ENCODE measurements at regions not wholly inside any gene's neighbourhood (a gene's known extent, or its start where the extent isn't known, plus 50 kb on each side); places are given as distances from the start of the nearest gene placed in this dataset.
"Not testable (repeated sequence)": the region's sequence is repeated elsewhere in the genome, so short reads cannot be mapped to it uniquely, and the experiment has no call there.

DNA sequence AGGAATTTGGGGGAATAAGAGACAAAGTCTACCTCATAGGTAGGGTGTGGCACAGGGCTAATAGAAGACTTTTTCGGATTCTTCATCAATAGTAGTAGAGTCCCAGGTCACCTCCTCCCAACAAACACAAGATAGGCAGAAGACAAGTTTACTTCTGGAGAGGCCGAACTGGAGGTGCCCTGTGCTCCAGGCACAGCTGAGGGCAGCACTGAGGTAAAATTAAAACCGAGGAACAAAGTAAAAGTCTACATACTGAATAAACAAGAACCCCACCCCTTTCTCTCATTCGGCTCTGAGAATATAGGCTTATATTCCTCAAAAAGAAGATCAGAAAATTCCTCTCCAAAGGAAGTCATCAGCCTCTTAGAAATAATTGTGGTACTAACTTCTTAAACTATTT is 161.5 kb downstream of the SEC23A start:
- no peaks in the 10 kb centered on the region for H3K9me3 Mint-ChIP-seq
- no peaks in the 10 kb centered on the region for H3K4me1 Mint-ChIP-seq (ENCODE audit: low read depth)
- H3K27ac Mint-ChIP-seq = no peak overlapping the region
- DNase-seq (ENCODE audit: low spot score) = no peak
- no peak overlapping the region for H3K4me3 Mint-ChIP-seq
- peaks cover 3% of the 10 kb centered on the region for H3K27me3 Mint-ChIP-seq (ENCODE audit: insufficient read depth)
- intact Hi-C loops (cut with micrococcal nuclease) = no loop called here
- no peaks in the 10 kb centered on the region for H3K36me3 Mint-ChIP-seq (ENCODE audit: low read depth)

DNA sequence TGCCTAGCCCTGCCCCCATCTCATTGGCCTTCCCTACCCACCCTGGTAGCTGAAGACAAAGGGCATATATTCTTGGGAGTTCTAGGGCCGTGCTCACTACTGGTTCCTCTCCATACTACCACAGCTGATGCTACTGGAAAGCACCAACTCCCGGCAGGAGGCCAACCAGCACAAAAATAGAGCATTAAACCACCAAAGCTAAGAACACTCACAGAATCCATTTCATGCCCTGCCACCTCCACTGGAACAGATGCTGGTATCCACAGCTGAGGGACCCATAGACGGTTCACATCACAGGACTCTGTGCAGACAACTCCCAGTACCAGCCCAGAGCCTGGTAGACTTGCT is 170.4 kb downstream of the SEC23A start:
- H3K4me1 Mint-ChIP-seq (ENCODE audit: low read depth); H3K27me3 Mint-ChIP-seq (ENCODE audit: insufficient read depth); DNase-seq (ENCODE audit: low spot score); H3K9me3 Mint-ChIP-seq; intact Hi-C loops (cut with micrococcal nuclease); H3K27ac Mint-ChIP-seq; H3K36me3 Mint-ChIP-seq (ENCODE audit: low read depth); H3K4me3 Mint-ChIP-seq: not testable (repeated sequence)

DNA sequence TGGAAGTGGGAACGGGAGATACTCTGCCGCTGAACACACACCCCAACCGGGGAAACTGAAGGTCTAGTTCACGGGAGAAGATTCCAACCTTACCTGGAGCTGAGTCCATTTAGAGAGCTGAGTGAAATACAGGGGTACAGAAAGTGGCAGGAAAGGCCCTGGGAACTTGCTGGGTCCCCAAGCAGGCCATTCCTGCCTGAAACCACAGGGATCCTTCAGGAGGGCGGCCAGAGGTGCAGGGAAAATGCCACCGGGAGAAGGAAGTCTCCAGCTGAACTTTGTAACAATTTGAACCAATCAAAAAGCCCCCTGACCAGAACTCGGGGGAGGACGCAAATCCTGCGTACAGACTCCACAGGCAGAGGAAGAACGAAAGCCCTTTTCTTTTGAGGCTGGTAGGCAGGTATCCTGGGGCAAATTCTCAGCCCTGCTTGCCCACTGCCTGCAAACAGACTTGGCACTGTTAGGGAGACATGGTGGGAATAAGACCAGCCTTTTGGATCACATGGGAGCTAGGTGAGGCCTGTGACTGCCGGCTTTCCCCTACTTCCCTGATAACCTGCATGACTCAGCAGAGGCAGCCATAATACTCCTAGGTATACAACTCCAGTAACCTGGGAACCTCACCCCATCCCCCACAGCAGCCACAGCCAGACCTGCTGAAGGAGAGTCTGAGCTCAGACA is 170.9 kb downstream of the SEC23A start:
- no peak for DNase-seq (ENCODE audit: low spot score)
- no peak overlapping the region for H3K27ac Mint-ChIP-seq
- H3K36me3 Mint-ChIP-seq (ENCODE audit: low read depth) = no peaks in the 10 kb centered on the region
- H3K27me3 Mint-ChIP-seq (ENCODE audit: insufficient read depth) = peaks cover 5% of the 10 kb centered on the region
- no peak overlapping the region for H3K4me3 Mint-ChIP-seq
- H3K9me3 Mint-ChIP-seq = no peaks in the 10 kb centered on the region
- no peaks in the 10 kb centered on the region for H3K4me1 Mint-ChIP-seq (ENCODE audit: low read depth)
- intact Hi-C loops (cut with micrococcal nuclease) = no loop called here

DNA sequence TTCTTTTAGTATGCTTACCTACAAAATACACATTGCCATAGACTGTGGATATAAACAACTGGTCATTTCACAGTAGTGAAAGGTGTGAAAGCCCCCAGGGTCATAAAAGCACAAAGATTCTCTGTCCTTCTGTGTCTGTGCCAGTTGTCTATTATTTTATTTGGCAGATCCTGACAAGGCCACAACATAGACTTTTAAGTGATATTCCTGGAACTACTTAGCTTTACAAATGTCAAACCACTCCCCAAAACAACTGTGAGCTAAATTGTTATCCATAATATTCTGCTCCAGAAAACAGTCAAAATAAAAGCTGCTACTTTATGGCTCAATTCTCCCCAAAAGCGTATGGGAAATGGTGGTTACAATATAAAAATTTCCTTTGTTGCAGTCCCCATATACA is 172.1 kb downstream of the SEC23A start:
- H3K9me3 Mint-ChIP-seq = no peaks in the 10 kb centered on the region
- no peaks in the 10 kb centered on the region for H3K4me1 Mint-ChIP-seq (ENCODE audit: low read depth)
- H3K27me3 Mint-ChIP-seq (ENCODE audit: insufficient read depth) = peaks cover 2% of the 10 kb centered on the region
- no peaks in the 10 kb centered on the region for H3K36me3 Mint-ChIP-seq (ENCODE audit: low read depth)
- intact Hi-C loops (cut with micrococcal nuclease) = no loop called here
- H3K27ac Mint-ChIP-seq = no peak overlapping the region
- DNase-seq (ENCODE audit: low spot score) = no peak
- no peak overlapping the region for H3K4me3 Mint-ChIP-seq

DNA sequence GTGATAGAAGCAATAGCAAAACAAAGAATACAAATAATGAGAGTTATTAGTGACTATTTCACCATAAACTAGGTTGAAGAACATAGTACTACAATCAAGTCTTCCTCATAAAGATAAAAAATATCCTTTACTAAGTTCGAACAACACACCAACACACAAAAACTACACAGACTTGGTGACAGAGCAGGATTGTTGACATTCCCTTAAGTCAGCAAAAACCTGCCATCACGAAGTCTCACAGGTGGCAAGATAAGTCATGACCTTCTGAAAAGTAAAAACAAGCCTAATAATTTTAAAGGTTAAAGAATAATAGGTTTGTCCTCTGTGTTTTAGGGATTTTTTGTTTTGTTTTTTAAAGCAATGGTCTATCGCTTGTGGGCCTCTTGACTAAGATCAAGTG is 173.0 kb downstream of the SEC23A start:
- H3K4me1 Mint-ChIP-seq (ENCODE audit: low read depth) = no peaks in the 10 kb centered on the region
- no peaks in the 10 kb centered on the region for H3K9me3 Mint-ChIP-seq
- peaks cover 2% of the 10 kb centered on the region for H3K27me3 Mint-ChIP-seq (ENCODE audit: insufficient read depth)
- no peaks in the 10 kb centered on the region for H3K36me3 Mint-ChIP-seq (ENCODE audit: low read depth)
- DNase-seq (ENCODE audit: low spot score) = no peak
- H3K27ac Mint-ChIP-seq = no peak overlapping the region
- intact Hi-C loops (cut with micrococcal nuclease) = no loop called here
- no peak overlapping the region for H3K4me3 Mint-ChIP-seq

DNA sequence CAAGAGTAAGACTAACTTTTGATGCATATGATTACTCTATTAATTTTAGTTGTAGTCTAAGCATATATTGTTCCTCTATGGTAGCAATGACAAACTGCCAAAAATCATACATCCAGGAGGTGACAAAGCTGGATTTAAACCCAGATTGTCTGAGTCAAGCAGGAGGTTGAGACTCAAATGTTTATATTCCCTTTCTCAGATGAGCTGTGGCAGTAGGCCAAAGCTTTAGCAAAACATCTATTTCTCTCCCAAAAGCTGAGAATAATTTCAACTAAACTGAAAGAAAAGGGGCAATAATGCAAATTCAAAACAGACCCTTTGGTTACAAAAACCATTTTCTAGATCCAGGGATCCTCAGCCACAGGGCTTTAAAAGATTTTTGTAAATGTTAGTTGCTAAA is 173.6 kb downstream of the SEC23A start:
- Mint-ChIP-seq H3K9me3 (no peaks in the 10 kb centered on the region), H3K36me3 (ENCODE audit: low read depth) (no peaks in the 10 kb centered on the region), H3K4me3 (no peak overlapping the region), H3K27me3 (ENCODE audit: insufficient read depth) (peaks cover 2% of the 10 kb centered on the region), H3K27ac (no peak overlapping the region), H3K4me1 (ENCODE audit: low read depth) (no peaks in the 10 kb centered on the region)
- no peak for DNase-seq (ENCODE audit: low spot score)
- intact Hi-C loops (cut with micrococcal nuclease) = no loop called here

DNA sequence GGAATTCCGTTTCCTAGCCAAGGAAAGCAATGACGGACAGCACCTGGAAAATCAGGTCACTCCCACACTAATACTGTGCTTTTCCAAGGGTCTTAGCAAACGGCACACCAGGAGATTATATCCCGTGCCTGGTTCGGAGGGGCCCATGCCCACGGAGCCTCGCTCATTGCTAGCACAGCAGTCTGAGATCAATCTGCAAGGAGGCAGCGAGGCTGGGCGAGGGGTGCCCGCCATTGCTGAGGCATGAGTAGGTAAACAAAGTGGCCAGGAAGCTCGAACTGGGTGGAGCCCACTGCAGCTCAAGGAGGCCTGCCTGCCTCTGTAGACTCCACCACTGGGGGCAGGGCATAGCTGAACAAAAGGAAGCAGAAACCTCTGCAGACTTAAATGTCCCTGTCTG is 181.1 kb downstream of the SEC23A start:
- not testable (repeated sequence) for H3K9me3 Mint-ChIP-seq; DNase-seq (ENCODE audit: low spot score); H3K36me3 Mint-ChIP-seq (ENCODE audit: low read depth); H3K27ac Mint-ChIP-seq; H3K27me3 Mint-ChIP-seq (ENCODE audit: insufficient read depth); H3K4me3 Mint-ChIP-seq; H3K4me1 Mint-ChIP-seq (ENCODE audit: low read depth)
- intact Hi-C loops (cut with micrococcal nuclease) = loop anchor here (2.0 kb wide), 1 partner anchor 33 kb away; no protein-coding TSS in a partner anchor

DNA sequence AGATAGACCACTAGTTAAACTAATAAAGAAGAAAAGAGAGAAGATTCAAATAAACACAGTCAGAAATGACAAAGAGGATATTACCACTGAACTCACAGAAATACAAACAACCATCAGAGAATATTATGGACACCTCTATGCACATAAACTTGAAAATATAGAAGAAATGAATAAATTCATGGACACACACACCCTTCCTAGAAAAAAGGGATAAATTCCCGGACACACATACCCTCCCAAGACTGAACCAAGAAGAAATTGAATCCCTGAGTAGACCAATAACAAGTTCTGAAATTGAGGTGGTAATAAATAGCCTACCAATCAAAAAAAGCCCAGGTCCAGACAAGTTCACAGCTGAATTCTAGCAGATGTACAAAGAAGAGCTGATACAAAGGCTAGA is 187.9 kb downstream of the SEC23A start:
- H3K27me3 Mint-ChIP-seq (ENCODE audit: insufficient read depth) = peaks cover 2% of the 10 kb centered on the region
- DNase-seq (ENCODE audit: low spot score) = no peak
- intact Hi-C loops (cut with micrococcal nuclease) = no loop called here
- no peaks in the 10 kb centered on the region for H3K4me1 Mint-ChIP-seq (ENCODE audit: low read depth)
- H3K4me3 Mint-ChIP-seq = no peak overlapping the region
- no peak overlapping the region for H3K27ac Mint-ChIP-seq
- no peaks in the 10 kb centered on the region for H3K36me3 Mint-ChIP-seq (ENCODE audit: low read depth)
- H3K9me3 Mint-ChIP-seq = no peaks in the 10 kb centered on the region

DNA sequence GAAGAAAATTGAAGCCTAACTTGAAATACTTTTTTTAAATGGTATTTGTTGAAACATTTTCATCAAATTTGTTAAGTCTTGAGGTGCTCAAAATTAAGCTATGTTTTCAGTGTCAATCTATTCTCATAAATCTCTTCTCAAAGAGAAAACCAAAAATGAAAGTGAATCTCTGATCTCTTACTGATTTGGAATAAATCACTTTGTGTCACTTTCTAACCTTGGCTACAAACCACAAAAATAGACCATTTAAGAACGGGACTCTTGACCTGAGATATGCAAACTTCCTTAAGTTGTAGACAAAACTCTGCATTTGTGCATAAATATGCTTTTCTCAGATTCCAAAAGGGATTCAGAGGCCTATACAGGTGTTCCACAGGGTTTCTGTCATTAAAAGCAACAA is 192.9 kb downstream of the SEC23A start:
- intact Hi-C loops (cut with micrococcal nuclease) = no loop called here
- H3K27me3 Mint-ChIP-seq (ENCODE audit: insufficient read depth) = peaks cover 4% of the 10 kb centered on the region
- DNase-seq (ENCODE audit: low spot score) = no peak
- H3K4me1 Mint-ChIP-seq (ENCODE audit: low read depth) = no peaks in the 10 kb centered on the region
- no peak overlapping the region for H3K27ac Mint-ChIP-seq
- no peaks in the 10 kb centered on the region for H3K9me3 Mint-ChIP-seq
- no peak overlapping the region for H3K4me3 Mint-ChIP-seq
- H3K36me3 Mint-ChIP-seq (ENCODE audit: low read depth) = no peaks in the 10 kb centered on the region

DNA sequence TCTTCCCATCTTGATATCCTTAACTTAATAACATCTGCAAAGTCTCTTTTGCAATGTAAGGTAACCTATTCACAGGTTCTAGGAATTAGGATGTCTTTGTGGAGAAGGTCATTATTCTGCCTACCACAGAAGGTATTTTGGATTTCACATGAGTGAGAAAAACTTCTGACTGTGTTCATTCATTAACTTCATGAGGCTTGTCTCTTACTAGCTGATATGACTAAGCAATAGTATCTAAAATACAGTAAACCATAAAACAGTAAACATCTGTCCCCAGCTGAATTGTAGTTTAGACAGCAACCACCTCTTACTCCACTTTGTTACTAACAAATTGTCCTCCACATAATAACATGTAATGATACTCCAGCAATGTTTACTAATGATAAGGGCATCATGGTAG is 198.1 kb downstream of the SEC23A start:
- no peaks in the 10 kb centered on the region for H3K9me3 Mint-ChIP-seq
- H3K27me3 Mint-ChIP-seq (ENCODE audit: insufficient read depth) = peaks cover 8% of the 10 kb centered on the region
- H3K4me3 Mint-ChIP-seq = no peak overlapping the region
- no peak overlapping the region for H3K27ac Mint-ChIP-seq
- intact Hi-C loops (cut with micrococcal nuclease) = no loop called here
- no peak for DNase-seq (ENCODE audit: low spot score)
- no peaks in the 10 kb centered on the region for H3K4me1 Mint-ChIP-seq (ENCODE audit: low read depth)
- no peaks in the 10 kb centered on the region for H3K36me3 Mint-ChIP-seq (ENCODE audit: low read depth)

DNA sequence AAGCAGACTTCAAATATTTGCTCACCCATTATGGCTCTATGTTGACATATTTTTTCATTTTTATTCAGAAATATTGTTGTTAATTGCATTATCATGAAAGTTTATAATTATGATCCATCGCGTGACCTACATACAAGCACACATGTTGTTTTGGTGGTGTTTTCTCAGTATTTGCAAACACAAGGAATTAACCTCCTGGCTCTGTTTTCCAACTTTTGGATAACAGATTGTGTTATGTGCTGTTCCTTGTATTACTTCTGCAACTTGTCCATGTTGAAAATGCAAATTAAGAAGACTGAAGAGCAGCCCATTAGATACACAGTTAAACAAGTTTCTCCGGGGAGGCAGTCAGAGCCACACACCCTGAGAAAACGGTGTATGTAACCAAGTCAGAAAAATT is 201.2 kb downstream of the SEC23A start:
- H3K27ac Mint-ChIP-seq = no peak overlapping the region
- no peaks in the 10 kb centered on the region for H3K36me3 Mint-ChIP-seq (ENCODE audit: low read depth)
- no peaks in the 10 kb centered on the region for H3K4me1 Mint-ChIP-seq (ENCODE audit: low read depth)
- H3K4me3 Mint-ChIP-seq = no peak overlapping the region
- H3K27me3 Mint-ChIP-seq (ENCODE audit: insufficient read depth) = peaks cover 8% of the 10 kb centered on the region
- H3K9me3 Mint-ChIP-seq = no peaks in the 10 kb centered on the region
- no peak for DNase-seq (ENCODE audit: low spot score)
- intact Hi-C loops (cut with micrococcal nuclease) = no loop called here

DNA sequence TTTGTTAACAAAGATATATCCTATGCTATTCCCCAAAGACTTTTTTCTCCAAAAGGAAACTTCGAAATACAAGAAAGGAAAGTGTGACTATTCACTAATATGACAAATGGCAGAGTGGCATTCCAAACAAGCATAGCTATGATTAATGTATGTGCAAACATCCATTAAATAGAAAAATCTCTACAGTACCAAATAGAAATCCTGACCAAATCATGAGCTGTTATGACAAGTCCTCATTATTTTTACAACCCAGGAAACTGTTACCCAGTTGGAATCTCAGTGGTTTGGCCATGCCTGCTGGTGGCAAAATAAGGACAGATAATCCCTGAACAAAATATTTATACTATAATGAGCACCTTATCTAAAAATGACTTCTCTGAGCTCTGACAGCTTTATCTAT is 202.1 kb downstream of the SEC23A start:
- Mint-ChIP-seq H3K4me3 (no peak overlapping the region), H3K9me3 (no peaks in the 10 kb centered on the region), H3K27ac (no peak overlapping the region), H3K4me1 (ENCODE audit: low read depth) (no peaks in the 10 kb centered on the region), H3K36me3 (ENCODE audit: low read depth) (no peaks in the 10 kb centered on the region), H3K27me3 (ENCODE audit: insufficient read depth) (peaks cover 6% of the 10 kb centered on the region)
- intact Hi-C loops (cut with micrococcal nuclease) = no loop called here
- no peak for DNase-seq (ENCODE audit: low spot score)

DNA sequence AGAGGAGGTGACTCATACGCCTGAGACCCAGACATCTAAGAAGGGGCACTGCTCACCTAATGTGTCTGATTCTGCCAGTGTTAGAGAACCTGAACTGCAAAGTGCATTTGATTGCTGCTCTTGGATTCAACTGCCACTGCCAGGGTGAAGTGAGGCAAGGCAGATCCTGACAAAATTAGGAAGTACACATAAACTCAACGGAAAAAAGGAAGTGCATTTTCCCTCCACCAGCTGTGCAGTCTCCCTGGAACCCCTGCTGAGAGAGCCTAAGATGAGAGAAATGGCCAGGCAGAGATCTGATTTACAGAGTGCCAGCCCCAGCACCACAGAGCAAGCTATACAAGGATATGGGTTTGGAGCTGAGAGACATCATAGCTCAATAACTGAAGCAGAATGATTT is 215.3 kb downstream of the SEC23A start:
- intact Hi-C loops (cut with micrococcal nuclease) = loop anchor here (2.0 kb wide), 1 partner anchor 33 kb away; no protein-coding TSS in a partner anchor
- peaks cover 9% of the 10 kb centered on the region for H3K27me3 Mint-ChIP-seq (ENCODE audit: insufficient read depth)
- no peaks in the 10 kb centered on the region for H3K36me3 Mint-ChIP-seq (ENCODE audit: low read depth)
- H3K4me1 Mint-ChIP-seq (ENCODE audit: low read depth) = no peaks in the 10 kb centered on the region
- no peak overlapping the region for H3K4me3 Mint-ChIP-seq
- no peak for DNase-seq (ENCODE audit: low spot score)
- no peak overlapping the region for H3K27ac Mint-ChIP-seq
- no peaks in the 10 kb centered on the region for H3K9me3 Mint-ChIP-seq

DNA sequence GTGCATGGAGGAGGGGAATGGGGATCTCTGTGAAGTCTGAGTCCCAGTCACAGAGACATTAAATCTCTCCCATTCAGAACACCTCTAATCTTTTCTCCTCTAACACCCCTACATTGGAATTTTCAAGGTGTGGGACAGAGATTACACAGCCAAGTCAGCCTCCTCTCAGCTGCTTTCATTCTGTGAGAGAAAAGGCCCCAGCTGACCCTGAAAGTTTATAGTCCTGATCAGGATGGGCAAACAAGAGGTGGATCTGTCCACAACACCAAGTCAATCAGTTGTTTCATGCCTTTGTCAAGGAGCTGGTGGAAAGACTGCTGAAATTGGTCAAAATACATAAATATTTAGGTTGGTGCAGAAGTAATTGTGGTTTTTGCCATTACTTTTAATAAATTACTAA is 218.9 kb downstream of the SEC23A start:
- no peak for DNase-seq (ENCODE audit: low spot score)
- Mint-ChIP-seq H3K4me3 (no peak overlapping the region), H3K4me1 (ENCODE audit: low read depth) (no peaks in the 10 kb centered on the region), H3K9me3 (no peaks in the 10 kb centered on the region), H3K27ac (no peak overlapping the region), H3K36me3 (ENCODE audit: low read depth) (no peaks in the 10 kb centered on the region), H3K27me3 (ENCODE audit: insufficient read depth) (peaks cover 9% of the 10 kb centered on the region)
- intact Hi-C loops (cut with micrococcal nuclease) = no loop called here
